SK-N-SH (cell line): ENCODE measurements at regions not wholly inside any gene's neighbourhood (a gene's known extent, or its start where the extent isn't known, plus 50 kb on each side); places are given as distances from the start of the nearest gene placed in this dataset.

ENCODE experiments used
- CTCF ChIA-PET: fragments of 300-600, 350-600 bp; formaldehyde crosslinking; extraction: SDS; loops from one replicate; lab custom pipeline; 2021; lab: Yijun Ruan, JAX
- POLR2A ChIA-PET: fragments of 350-600 bp; sonication (Branson Sonifier 250); formaldehyde crosslinking; extraction: SDS; loops from one replicate; lab custom pipeline; 2020; ENCODE audit warnings: antibody characterized with exemption, inconsistent platforms; lab: Yijun Ruan, JAX
- DNase-seq: peaks from one replicate; pipeline ENCODE4 v3.0.0; 2012
- H2AFZ ChIP-seq: fragments of 200-600 bp; sonication (generic); 2 replicates; pipeline ENCODE4 v1.8.1; 2016; ENCODE audit warnings: antibody characterized with exemption, mild to moderate bottlenecking, low read depth
- H3F3A ChIP-seq: fragments of 200-600 bp; sonication (generic); replicated peaks from 2 replicates; pipeline ENCODE3; 2016; ENCODE audit warnings: antibody characterized with exemption, mild to moderate bottlenecking; ENCODE audit not compliant: insufficient read depth
- H3K27ac ChIP-seq, 2 experiments: fragments of 200-500 bp in 1 of 2; fragments of 200-600 bp in 1 of 2; sonication (Bioruptor generic) in 1 of 2; sonication (generic), shearing (Covaris generic) in 1 of 2; 2 replicates each; pipeline versions ENCODE4 v1.5.1 to v1.6.1; 2014 to 2016; ENCODE audit warnings: low read depth in 2 of 2, inconsistent platforms in 1 of 2, low read length in 1 of 2, mild to moderate bottlenecking in 1 of 2, mixed read lengths in 1 of 2
- H3K27me3 ChIP-seq: fragments of 200-600 bp; sonication (generic), shearing (Covaris generic); 2 replicates; pipeline ENCODE4 v1.6.1; 2016; ENCODE audit warnings: mixed run types; ENCODE audit not compliant: insufficient read depth
- H3K36me3 ChIP-seq, 2 experiments: fragments of 200-500 bp in 1 of 2; fragments of 200-600 bp in 1 of 2; sonication (Bioruptor generic) in 1 of 2; sonication (generic) in 1 of 2; replicated peaks in 1 of 2; 2 replicates each; pipeline versions ENCODE3 to v1.5.1; 2014 to 2016; ENCODE audit warnings: low read length in 1 of 2, mild to moderate bottlenecking in 1 of 2; ENCODE audit not compliant: insufficient read depth in 2 of 2, control insufficient read depth in 1 of 2
- H3K4me1 ChIP-seq, 2 experiments: fragments of 200-500 bp in 1 of 2; fragments of 200-600 bp in 1 of 2; sonication (Bioruptor generic) in 1 of 2; sonication (generic), shearing (Covaris generic) in 1 of 2; 2 replicates each; pipeline versions ENCODE4 v1.5.1 to v1.6.1; 2014 to 2016; ENCODE audit warnings: low read depth in 1 of 2, low read length in 1 of 2, mixed run types in 1 of 2; ENCODE audit not compliant: insufficient read depth in 2 of 2, control insufficient read depth in 1 of 2
- H3K4me2 ChIP-seq: fragments of 200-600 bp; sonication (generic), shearing (Covaris generic); 2 replicates; pipeline ENCODE4 v1.6.1; 2017; ENCODE audit warnings: mixed run types
- H3K4me3 ChIP-seq, 2 experiments: fragments of 200-500 bp in 1 of 2; fragments of 200-600 bp in 1 of 2; sonication (Bioruptor generic) in 1 of 2; sonication (generic), shearing (Covaris generic) in 1 of 2; 2 replicates each; pipeline versions ENCODE4 v1.5.1 to v1.8.1; 2014 to 2016; ENCODE audit warnings: low read depth in 2 of 2, inconsistent platforms in 1 of 2, low read length in 1 of 2, mild to moderate bottlenecking in 1 of 2, mixed read lengths in 1 of 2, moderate library complexity in 1 of 2
- H3K79me2 ChIP-seq: fragments of 200-600 bp; sonication (generic); 2 replicates; pipeline ENCODE4 v1.8.1; 2017; ENCODE audit warnings: mild to moderate bottlenecking; ENCODE audit not compliant: insufficient read depth
- H3K9ac ChIP-seq: fragments of 200-600 bp; sonication (generic); 2 replicates; pipeline ENCODE4 v1.6.1; 2017; ENCODE audit warnings: mixed run types
- H3K9me2 ChIP-seq: fragments of 200-600 bp; sonication (generic); 2 replicates; pipeline ENCODE4 v1.6.1; 2017; ENCODE audit warnings: mixed run types
- H3K9me3 ChIP-seq: fragments of 200-600 bp; sonication (generic); 2 replicates; pipeline ENCODE4 v1.6.1; 2017; ENCODE audit warnings: mixed run types, mild to moderate bottlenecking, moderate library complexity
- H4K20me1 ChIP-seq: fragments of 200-600 bp; sonication (generic); 2 replicates; pipeline ENCODE4 v1.6.1; 2017; ENCODE audit warnings: mild to moderate bottlenecking, mixed run types; ENCODE audit not compliant: insufficient read depth
- CHD2 ChIP-seq: fragments of 150-350 bp; IDR thresholded peaks from 2 replicates; pipeline ENCODE4 v1.6.1; 2018; ENCODE audit warnings: low read length; ENCODE audit not compliant: partially characterized antibody
- EP300 ChIP-seq, 2 experiments: IDR thresholded peaks; 2 replicates each; pipeline versions ENCODE4 v1.4.0 to v1.6.1; 2012; ENCODE audit warnings: borderline replicate concordance in 1 of 2, low read depth in 1 of 2, low read length in 1 of 2
- EZH2phosphoT487 ChIP-seq: fragments of 200-600 bp; sonication (generic); IDR thresholded peaks from 2 replicates; pipeline ENCODE4 v1.6.1; 2017; ENCODE audit warnings: low read depth, mixed run types, mild to moderate bottlenecking, antibody characterized with exemption, moderate library complexity, borderline replicate concordance
- FOXJ3 ChIP-seq: sonication (generic); formaldehyde crosslinking; IDR thresholded peaks from 2 replicates; pipeline ENCODE4 v1.5.1; 2020; ENCODE audit warnings: mild to moderate bottlenecking, missing genetic modification reagents
- FOXM1 ChIP-seq: IDR thresholded peaks from 2 replicates; pipeline ENCODE4 v1.4.0; 2012; ENCODE audit warnings: low read depth, mild to moderate bottlenecking
- GABPA ChIP-seq: IDR thresholded peaks from 2 replicates; pipeline ENCODE4 v1.4.0; 2012; ENCODE audit warnings: low read depth, mild to moderate bottlenecking
- GATA2 ChIP-seq: sonication (generic); formaldehyde crosslinking; IDR thresholded peaks from 2 replicates; pipeline ENCODE4 v1.5.0; 2020; ENCODE audit warnings: mild to moderate bottlenecking, missing genetic modification reagents
- MEF2A ChIP-seq: IDR thresholded peaks from 2 replicates; pipeline ENCODE4 v1.4.0; 2012; ENCODE audit warnings: low read depth, borderline replicate concordance
- NRF1 ChIP-seq: IDR thresholded peaks from 2 replicates; pipeline ENCODE4 v1.6.1; 2012; ENCODE audit warnings: low read depth, mild to moderate bottlenecking, low read length
- POLR2AphosphoS5 ChIP-seq: IDR thresholded peaks from 2 replicates; pipeline ENCODE4 v1.6.1; 2012; ENCODE audit warnings: low read depth, low read length
- SIN3A ChIP-seq: IDR thresholded peaks from 2 replicates; pipeline ENCODE4 v1.6.1; 2012; ENCODE audit warnings: low read depth, mild to moderate bottlenecking, low read length, moderate library complexity, borderline replicate concordance
- SMC3 ChIP-seq: IDR thresholded peaks from 2 replicates; pipeline ENCODE4 v1.6.1; 2012; ENCODE audit warnings: low read depth, low read length, improper control_type of control experiment
- TEAD4 ChIP-seq: IDR thresholded peaks from 2 replicates; pipeline ENCODE4 v1.4.0; 2012; ENCODE audit warnings: mild to moderate bottlenecking, borderline replicate concordance; ENCODE audit not compliant: insufficient read depth
- YY1 ChIP-seq: IDR thresholded peaks from 2 replicates; pipeline ENCODE4 v1.4.0; 2012; ENCODE audit warnings: low read depth, mild to moderate bottlenecking
- WGBS: methylation state at CpG from one replicate; pipeline ENCODE4 v1.1.6; 2017; ENCODE audit warnings: low lambda C conversion rate; 5-methylcytosine and 5-hydroxymethylcytosine counted together
- TF ChIP-seq, protein P1 (sequence below): IDR thresholded peaks from 2 replicates; pipeline ENCODE4 v1.4.0; 2012; ENCODE audit warnings: low read depth, borderline replicate concordance
- TF ChIP-seq, protein P2 (sequence below): fragments of 200-600 bp; sonication (generic); IDR thresholded peaks from 2 replicates; pipeline ENCODE4 v1.6.1; 2017; ENCODE audit warnings: antibody characterized with exemption, mild to moderate bottlenecking, moderate library complexity
- TF ChIP-seq, protein P3 (sequence below): IDR thresholded peaks from 2 replicates; pipeline ENCODE4 v1.4.0; 2012; ENCODE audit warnings: low read depth
- TF ChIP-seq, protein P4 (sequence below): fragments of 150-350 bp; IDR thresholded peaks from 2 replicates; pipeline ENCODE4 v1.6.1; 2016; ENCODE audit warnings: mild to moderate bottlenecking, low read depth, low read length

DNA sequence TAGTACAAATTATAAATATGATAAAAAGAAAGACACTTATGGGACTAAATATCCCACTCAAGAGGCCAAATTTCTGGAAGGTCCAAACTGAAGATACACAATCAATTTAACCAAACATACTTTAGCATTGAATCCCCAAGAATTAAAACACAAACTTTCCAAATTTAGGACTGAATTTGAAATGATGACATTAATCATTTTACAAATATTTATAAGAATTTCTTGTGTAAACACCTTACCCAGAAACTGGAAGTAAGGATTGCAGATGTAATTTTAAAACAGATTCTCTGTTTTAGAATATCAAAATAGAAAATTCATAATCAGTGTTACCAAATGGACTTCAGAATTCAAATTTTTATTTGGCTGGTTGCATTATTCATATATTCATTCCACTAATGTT is 588.2 kb upstream of the KCND2 start:
- no peak overlapping the region for H3K4me3 ChIP-seq
- no peaks in the 10 kb centered on the region for H3F3A ChIP-seq
- H3K9ac ChIP-seq: no peak overlapping the region
- no peaks in the 10 kb centered on the region for H3K36me3 ChIP-seq
- POLR2A ChIA-PET: no interaction called here
- DNase-seq: no peak
- H3K9me2 ChIP-seq: no peaks in the 10 kb centered on the region
- H3K4me1 ChIP-seq: 0 out of 4 replicates have a peak, but pooled peaks cover 0 to 5% of the 10 kb centered on the region in 2 experiments
- peak overlapping the region; percentile 10; the same call in 1 of the 2 replicates for H2AFZ ChIP-seq
- no peaks in the 10 kb centered on the region; the same call in 1 of the 2 replicates for H3K27me3 ChIP-seq
- H3K27ac ChIP-seq: no peak overlapping the region
- TF ChIP-seq FOXJ3 (CRISPR knock-in tag): no peak
- TF ChIP-seq YY1: no peak
- TF ChIP-seq, protein P1, sequence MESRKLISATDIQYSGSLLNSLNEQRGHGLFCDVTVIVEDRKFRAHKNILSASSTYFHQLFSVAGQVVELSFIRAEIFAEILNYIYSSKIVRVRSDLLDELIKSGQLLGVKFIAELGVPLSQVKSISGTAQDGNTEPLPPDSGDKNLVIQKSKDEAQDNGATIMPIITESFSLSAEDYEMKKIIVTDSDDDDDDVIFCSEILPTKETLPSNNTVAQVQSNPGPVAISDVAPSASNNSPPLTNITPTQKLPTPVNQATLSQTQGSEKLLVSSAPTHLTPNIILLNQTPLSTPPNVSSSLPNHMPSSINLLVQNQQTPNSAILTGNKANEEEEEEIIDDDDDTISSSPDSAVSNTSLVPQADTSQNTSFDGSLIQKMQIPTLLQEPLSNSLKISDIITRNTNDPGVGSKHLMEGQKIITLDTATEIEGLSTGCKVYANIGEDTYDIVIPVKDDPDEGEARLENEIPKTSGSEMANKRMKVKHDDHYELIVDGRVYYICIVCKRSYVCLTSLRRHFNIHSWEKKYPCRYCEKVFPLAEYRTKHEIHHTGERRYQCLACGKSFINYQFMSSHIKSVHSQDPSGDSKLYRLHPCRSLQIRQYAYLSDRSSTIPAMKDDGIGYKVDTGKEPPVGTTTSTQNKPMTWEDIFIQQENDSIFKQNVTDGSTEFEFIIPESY: no peak
- TF ChIP-seq GATA2 (CRISPR knock-in tag): no peak
- TF ChIP-seq EZH2phosphoT487: no peak
- TF ChIP-seq EP300 (IDR thresholded peaks at IDR 0.05; ENCODE audit: borderline replicate concordance in 1 of 2, low read depth in 1 of 2, low read length in 1 of 2): no peak
- TF ChIP-seq FOXM1: no peak
- TF ChIP-seq POLR2AphosphoS5: no peak
- TF ChIP-seq, protein P2, sequence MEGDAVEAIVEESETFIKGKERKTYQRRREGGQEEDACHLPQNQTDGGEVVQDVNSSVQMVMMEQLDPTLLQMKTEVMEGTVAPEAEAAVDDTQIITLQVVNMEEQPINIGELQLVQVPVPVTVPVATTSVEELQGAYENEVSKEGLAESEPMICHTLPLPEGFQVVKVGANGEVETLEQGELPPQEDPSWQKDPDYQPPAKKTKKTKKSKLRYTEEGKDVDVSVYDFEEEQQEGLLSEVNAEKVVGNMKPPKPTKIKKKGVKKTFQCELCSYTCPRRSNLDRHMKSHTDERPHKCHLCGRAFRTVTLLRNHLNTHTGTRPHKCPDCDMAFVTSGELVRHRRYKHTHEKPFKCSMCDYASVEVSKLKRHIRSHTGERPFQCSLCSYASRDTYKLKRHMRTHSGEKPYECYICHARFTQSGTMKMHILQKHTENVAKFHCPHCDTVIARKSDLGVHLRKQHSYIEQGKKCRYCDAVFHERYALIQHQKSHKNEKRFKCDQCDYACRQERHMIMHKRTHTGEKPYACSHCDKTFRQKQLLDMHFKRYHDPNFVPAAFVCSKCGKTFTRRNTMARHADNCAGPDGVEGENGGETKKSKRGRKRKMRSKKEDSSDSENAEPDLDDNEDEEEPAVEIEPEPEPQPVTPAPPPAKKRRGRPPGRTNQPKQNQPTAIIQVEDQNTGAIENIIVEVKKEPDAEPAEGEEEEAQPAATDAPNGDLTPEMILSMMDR: no peak
- TF ChIP-seq GABPA: no peak
- TF ChIP-seq, protein P3, sequence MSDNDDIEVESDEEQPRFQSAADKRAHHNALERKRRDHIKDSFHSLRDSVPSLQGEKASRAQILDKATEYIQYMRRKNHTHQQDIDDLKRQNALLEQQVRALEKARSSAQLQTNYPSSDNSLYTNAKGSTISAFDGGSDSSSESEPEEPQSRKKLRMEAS: no peak
- TF ChIP-seq SMC3: no peak
- no peak for TF ChIP-seq NRF1
- TF ChIP-seq MEF2A: no peak
- no peaks in the 10 kb centered on the region for H3K9me3 ChIP-seq
- no peaks in the 10 kb centered on the region for H4K20me1 ChIP-seq
- H3K79me2 ChIP-seq: no peaks in the 10 kb centered on the region
- no peak overlapping the region for H3K4me2 ChIP-seq
- CTCF ChIA-PET: no interaction called here

DNA sequence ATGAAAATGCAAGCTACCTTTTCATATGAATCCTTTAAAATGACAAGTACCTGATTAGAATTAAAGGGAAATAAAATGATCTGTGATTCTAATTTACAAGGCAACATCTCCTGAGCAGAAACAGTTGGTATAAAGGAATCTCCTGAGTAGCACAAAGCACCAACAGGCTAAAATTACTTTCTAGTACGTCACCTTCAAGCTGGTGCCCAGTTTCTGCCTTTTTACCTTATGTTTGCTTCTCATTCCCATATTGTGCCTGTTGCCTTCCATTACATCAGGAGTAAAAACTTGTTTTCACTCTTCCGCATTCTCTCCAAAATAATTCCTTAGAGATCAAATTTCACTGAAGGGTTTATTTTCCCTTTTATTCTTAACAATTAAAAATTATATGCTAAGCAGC is 587.1 kb upstream of the KCND2 start:
- Histone ChIP-seq H3K27ac (no peak overlapping the region), H3K9me2 (no peaks in the 10 kb centered on the region), H4K20me1 (no peaks in the 10 kb centered on the region), H3K4me3 (no peak overlapping the region), H3K9ac (no peak overlapping the region), H3F3A (no peaks in the 10 kb centered on the region), H2AFZ (0 out of 2 replicates have a peak overlapping the region, but pooled peaks have one; percentile 2), H3K79me2 (no peaks in the 10 kb centered on the region), H3K4me2 (no peak overlapping the region), H3K36me3 (no peaks in the 10 kb centered on the region), H3K4me1 (0 out of 4 replicates have a peak, but pooled peaks cover 0 to 5% of the 10 kb centered on the region in 2 experiments), H3K9me3 (no peaks in the 10 kb centered on the region; the same call in 1 of the 2 replicates), H3K27me3 (no peaks in the 10 kb centered on the region; the same call in 1 of the 2 replicates)
- no peak for DNase-seq
- WGBS: 38% methylated on average over 2 of the region's 2 CpGs
- TF ChIP-seq CHD2 (no peak), TEAD4 (no peak), SIN3A (no peak), POLR2AphosphoS5 (no peak)
- TF ChIP-seq, protein P4, sequence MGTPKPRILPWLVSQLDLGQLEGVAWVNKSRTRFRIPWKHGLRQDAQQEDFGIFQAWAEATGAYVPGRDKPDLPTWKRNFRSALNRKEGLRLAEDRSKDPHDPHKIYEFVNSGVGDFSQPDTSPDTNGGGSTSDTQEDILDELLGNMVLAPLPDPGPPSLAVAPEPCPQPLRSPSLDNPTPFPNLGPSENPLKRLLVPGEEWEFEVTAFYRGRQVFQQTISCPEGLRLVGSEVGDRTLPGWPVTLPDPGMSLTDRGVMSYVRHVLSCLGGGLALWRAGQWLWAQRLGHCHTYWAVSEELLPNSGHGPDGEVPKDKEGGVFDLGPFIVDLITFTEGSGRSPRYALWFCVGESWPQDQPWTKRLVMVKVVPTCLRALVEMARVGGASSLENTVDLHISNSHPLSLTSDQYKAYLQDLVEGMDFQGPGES: no peak
- POLR2A ChIA-PET: no interaction called here
- CTCF ChIA-PET: no interaction called here
